SK-N-MC (cell line): ENCODE measurements at regions not wholly inside any gene's neighbourhood (a gene's known extent, or its start where the extent isn't known, plus 50 kb on each side); places are given as distances from the start of the nearest gene placed in this dataset.

Experiments used
- EZH2 ChIP-seq: fragments of 200-600 bp; sonication (generic); IDR thresholded peaks from one replicate; pipeline ENCODE4 v1.6.1; 2017; ENCODE audit warnings: antibody characterized with exemption
- POLR2AphosphoS5 ChIP-seq: IDR thresholded peaks from 2 replicates; pipeline ENCODE4 v1.6.1; 2012; ENCODE audit warnings: mild to moderate bottlenecking, low read depth, low read length, borderline replicate concordance

DNA sequence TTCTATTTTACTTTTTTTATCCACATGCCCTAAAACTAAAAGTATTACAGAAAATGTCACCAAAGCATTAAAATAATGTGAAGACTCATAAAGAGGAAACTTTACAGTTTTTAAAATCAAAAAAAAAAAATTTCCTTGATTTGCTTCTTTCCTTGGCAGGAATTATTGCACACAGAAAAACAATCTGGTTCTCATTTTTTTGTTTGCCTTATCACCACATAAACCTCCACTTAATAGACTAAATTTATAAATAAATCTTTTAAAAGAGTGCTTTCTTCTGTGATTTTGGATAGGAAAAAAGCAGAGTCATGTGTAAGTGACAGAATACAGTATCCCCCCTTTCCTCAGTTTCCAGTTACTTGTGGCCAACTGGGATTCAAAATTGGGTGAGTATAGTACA, 695.1 kb upstream of the CITED2 start:
- TF ChIP-seq EZH2 (no peak), POLR2AphosphoS5 (no peak)
